Fibroblast of the aortic adventitia (primary cell): ENCODE measurements at regions not wholly inside any gene's neighbourhood (a gene's known extent, or its start where the extent isn't known, plus 50 kb on each side); places are given as distances from the start of the nearest gene placed in this dataset.

Source experiments
- DNase-seq: peaks from one replicate; pipeline ENCODE4 v3.0.0-alpha.2; 2010; ENCODE audit warnings: low read depth
- H3K4me3 ChIP-seq: 2 replicates; pipeline ENCODE4 v1.5.1; 2011; ENCODE audit warnings: low read depth, mild to moderate bottlenecking, control low read depth, low read length, moderate library complexity
- TF ChIP-seq, protein P1 (sequence below): IDR thresholded peaks from 2 replicates; pipeline ENCODE4 v1.5.1; 2011; ENCODE audit warnings: mild to moderate bottlenecking, low read length, control low read depth, inconsistent platforms; ENCODE audit not compliant: insufficient read depth

DNA sequence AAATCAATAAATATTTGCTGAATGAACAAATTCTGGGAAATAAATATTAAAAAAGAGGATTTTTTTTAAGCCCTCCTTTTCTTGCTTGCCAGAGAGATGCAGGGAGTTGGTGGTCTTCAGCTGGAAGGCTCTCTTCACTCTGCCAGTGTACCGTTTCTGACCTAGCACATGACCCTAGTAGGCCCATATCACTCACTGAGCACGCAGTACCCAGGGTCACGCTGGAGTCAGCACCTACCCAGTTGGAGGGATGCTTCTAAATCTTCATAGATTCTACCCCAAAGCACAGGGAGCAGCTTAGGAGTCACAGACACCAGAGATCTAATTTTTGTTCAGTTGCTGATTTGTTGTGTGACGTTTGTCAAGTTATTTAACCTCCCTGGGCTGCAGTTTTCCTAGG, 195.4 kb upstream of the TBX3 start:
- no peak for DNase-seq
- TF ChIP-seq, protein P1, sequence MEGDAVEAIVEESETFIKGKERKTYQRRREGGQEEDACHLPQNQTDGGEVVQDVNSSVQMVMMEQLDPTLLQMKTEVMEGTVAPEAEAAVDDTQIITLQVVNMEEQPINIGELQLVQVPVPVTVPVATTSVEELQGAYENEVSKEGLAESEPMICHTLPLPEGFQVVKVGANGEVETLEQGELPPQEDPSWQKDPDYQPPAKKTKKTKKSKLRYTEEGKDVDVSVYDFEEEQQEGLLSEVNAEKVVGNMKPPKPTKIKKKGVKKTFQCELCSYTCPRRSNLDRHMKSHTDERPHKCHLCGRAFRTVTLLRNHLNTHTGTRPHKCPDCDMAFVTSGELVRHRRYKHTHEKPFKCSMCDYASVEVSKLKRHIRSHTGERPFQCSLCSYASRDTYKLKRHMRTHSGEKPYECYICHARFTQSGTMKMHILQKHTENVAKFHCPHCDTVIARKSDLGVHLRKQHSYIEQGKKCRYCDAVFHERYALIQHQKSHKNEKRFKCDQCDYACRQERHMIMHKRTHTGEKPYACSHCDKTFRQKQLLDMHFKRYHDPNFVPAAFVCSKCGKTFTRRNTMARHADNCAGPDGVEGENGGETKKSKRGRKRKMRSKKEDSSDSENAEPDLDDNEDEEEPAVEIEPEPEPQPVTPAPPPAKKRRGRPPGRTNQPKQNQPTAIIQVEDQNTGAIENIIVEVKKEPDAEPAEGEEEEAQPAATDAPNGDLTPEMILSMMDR: no peak
- no peak overlapping the region for H3K4me3 ChIP-seq

DNA sequence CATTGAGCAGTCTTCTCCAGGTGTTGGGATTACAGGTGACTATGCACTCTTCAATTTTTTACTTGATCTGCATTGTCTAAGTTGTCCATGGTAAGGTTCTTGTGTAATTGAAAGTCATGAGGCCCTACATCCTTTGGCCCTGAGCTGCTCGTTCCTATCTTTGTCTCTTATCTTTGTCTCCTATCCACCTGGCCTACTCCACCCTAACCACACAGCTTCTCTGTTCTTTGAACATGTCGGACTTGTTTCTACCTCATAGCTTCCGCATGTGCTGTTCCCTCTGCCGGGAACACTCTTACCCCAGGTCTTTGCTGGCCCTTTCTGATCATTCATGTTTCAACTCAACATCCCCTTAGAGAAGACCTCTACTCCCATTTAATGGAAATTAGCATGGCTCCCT, 194.8 kb upstream of the TBX3 start:
- no peak overlapping the region for H3K4me3 ChIP-seq
- TF ChIP-seq, protein P1: no peak
- DNase-seq: no peak

DNA sequence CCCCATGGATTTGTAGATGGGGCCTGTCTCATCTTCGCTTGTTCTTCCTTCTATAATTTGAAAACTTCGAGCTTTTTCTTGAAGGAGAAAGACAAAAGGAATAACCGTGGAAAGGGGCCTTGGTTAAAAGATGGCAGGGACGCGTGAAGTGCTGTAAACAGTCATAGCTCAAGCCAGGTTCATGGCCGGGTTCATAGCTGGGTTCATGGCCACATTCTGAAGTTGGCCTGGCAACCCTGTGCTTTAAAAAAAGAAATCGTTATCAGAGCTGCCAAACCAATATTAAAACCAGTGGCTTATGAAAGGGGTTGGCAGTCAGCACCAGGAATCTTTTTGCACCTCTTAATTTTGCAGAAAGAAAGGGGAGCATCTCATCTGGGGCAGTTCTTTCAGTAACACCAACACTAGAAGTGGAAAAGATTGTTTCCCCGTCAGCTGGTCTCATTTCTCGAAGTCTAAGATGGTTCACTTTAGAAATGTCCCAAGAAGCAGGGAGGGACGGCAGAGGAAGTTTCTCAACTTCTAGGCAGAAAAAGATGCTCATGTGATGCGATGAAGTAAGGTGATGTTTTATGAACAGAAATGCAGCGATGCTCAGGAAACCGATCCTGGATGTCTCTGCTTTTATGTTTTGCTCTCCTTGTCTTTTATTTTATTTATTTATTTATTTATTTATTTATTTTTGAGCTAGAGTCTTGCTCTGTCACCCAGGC, 193.1 kb upstream of the TBX3 start:
- H3K4me3 ChIP-seq: no peak overlapping the region
- TF ChIP-seq, protein P1: no peak
- DNase-seq: no peak

DNA sequence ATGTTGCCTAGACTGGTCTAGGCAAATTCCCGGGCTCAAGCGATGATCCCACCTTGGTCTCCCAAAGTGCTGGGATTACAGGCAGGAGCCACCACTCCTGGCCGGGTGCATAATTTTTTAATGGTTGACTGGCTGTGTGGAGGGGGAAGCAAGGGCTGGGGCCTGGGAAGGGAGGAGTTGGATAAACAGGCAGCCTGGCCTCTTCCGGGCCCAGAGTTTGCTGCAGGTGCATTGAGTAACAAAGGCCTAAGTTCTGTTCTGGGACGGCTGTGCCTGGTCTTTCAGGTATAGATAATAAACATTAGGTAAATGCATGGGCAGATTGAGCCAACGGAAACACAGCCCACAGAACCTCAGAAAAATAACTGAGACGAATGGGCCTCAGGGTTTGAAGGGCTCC, 191.3 kb upstream of the TBX3 start:
- no peak for DNase-seq
- no peak overlapping the region for H3K4me3 ChIP-seq
- TF ChIP-seq, protein P1: no peak

DNA sequence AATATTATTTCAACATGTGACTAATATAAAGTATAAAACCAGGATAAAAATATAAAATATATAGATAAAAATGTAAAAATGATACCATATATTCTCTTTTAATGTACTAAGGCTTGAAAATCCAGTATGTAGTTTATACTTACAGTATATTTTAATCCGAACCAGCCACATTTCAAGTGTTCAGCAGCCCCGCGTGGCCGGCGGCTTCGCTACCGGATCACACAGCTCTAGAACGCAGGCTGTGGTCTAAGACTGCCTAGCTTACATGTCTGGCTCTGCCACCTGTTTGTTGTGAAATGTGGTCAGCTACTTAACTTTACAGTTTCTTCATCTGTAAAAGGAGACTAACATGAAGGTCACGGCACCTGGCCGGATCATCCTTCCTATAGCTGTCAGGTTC, 189.7 kb upstream of the TBX3 start:
- H3K4me3 ChIP-seq: no peak overlapping the region
- TF ChIP-seq, protein P1: no peak
- DNase-seq: no peak

DNA sequence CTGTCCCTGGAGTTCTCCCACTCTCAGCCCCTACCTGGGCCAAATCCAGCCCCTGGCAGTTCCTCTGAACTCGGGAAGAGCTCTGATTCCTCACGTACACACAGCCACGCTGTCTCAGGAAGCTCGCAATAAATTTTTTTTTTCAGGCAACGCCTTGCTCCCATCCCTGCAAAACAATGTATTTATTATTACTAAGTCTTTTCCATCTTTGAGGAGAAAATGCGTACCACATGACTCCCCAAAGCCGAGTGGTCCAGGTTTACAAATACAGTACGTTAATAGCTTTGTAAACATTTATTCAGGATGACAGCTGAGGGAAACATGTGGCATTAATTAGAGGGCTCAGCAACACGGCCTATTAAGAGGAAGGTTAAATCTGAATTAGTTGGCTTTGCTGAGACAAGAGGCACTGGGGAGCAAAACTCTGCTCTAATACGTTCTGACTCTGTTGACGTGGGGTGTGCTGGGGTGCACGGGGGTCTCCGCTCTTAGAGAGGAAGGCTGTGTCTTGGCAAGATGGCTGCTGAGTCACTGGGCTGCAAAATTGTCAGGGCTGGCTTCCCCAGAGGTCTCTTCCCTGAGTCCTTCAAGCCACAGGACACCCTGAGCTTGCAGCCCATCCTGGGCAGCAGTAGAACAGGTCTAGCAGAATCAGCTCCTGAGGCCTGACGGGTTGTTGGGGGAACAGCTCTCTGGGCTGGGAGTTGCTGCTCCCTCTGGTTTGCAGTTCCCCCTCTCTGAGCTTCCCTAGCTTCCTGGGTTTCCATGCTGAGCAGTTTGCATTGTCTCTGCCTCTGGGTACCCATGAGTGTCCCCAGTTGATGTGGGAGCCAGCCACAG, 185.2 kb upstream of the TBX3 start:
- no peak overlapping the region for H3K4me3 ChIP-seq
- TF ChIP-seq, protein P1: no peak
- peak; percentile 59 for DNase-seq
